Panc1 (cell line): ENCODE measurements at regions not wholly inside any gene's neighbourhood (a gene's known extent, or its start where the extent isn't known, plus 50 kb on each side); places are given as distances from the start of the nearest gene placed in this dataset.

Experiments
- ATAC-seq: fragments of 200-7000 bp; cut with Tn5 transposase; 2 replicates; pipeline ENCODE4 v1.9.1; 2020; ENCODE audit warnings: mild to moderate bottlenecking, moderate library complexity
- BruUV-seq: library from RNA; stranded (reverse); fragments of 400-500 nt; replicated peaks from 2 replicates; lab custom pipeline; 2021; lab: Mats Ljungman, UMichigan
- CTCF ChIA-PET: fragments of 300-600 bp; sonication (Branson Sonifier 250); formaldehyde crosslinking; loops from one replicate; lab custom pipeline; 2022; ENCODE audit warnings: antibody characterized with exemption; lab: Charles Lee
- POLR2A ChIA-PET: fragments of 300-600 bp; sonication (Branson Sonifier 250); formaldehyde crosslinking; loops from one replicate; lab custom pipeline; 2022; ENCODE audit warnings: antibody characterized with exemption; lab: Charles Lee
- DNase-seq: peaks from one replicate; pipeline ENCODE4 v3.0.0-alpha.2; 2010; ENCODE audit warnings: low read depth, low spot score
- H3K27ac ChIP-seq: 2 replicates; pipeline ENCODE4 v1.5.1; 2011; ENCODE audit warnings: mild to moderate bottlenecking, low read length, inconsistent platforms
- H3K27me3 ChIP-seq: fragments of 200-500 bp; sonication (Bioruptor generic); 2 replicates; pipeline ENCODE4 v1.6.0; 2014; ENCODE audit warnings: low read length, inconsistent platforms; ENCODE audit not compliant: control insufficient read depth, insufficient read depth
- H3K36me3 ChIP-seq: fragments of 200-500 bp; sonication (Bioruptor generic); 2 replicates; pipeline ENCODE4 v1.5.1; 2014; ENCODE audit warnings: inconsistent platforms, mild to moderate bottlenecking, low read length, moderate library complexity; ENCODE audit not compliant: control insufficient read depth, insufficient read depth
- H3K4me1 ChIP-seq: 2 replicates; pipeline ENCODE4 v1.5.1; 2011; ENCODE audit warnings: inconsistent platforms, mild to moderate bottlenecking, low read length, moderate library complexity; ENCODE audit not compliant: control insufficient read depth, insufficient read depth
- H3K4me3 ChIP-seq, 2 experiments: 2 replicates each; pipeline ENCODE4 v1.5.1; 2011 to 2012; ENCODE audit warnings: low read depth in 2 of 2, low read length in 2 of 2, mild to moderate bottlenecking in 2 of 2, inconsistent platforms in 1 of 2, moderate library complexity in 1 of 2
- H3K9me3 ChIP-seq: fragments of 200-500 bp; sonication (Bioruptor generic); 2 replicates; pipeline ENCODE4 v1.5.1; 2014; ENCODE audit warnings: low read depth, mild to moderate bottlenecking, inconsistent platforms, low read length, moderate library complexity; ENCODE audit not compliant: control insufficient read depth, insufficient read depth
- CTCF ChIP-seq: fragments of 450-650 bp; IDR thresholded peaks from 2 replicates; pipeline ENCODE4 v1.5.1; 2017; ENCODE audit warnings: mild to moderate bottlenecking
- POLR2AphosphoS5 ChIP-seq: IDR thresholded peaks from 2 replicates; pipeline ENCODE4 v1.6.1; 2012; ENCODE audit warnings: mild to moderate bottlenecking, low read depth, low read length, moderate library complexity
- REST ChIP-seq, 2 experiments: IDR thresholded peaks; 2 replicates each; pipeline ENCODE4 v1.6.1; 2011 to 2012; ENCODE audit warnings: low read depth in 2 of 2, control low read depth in 1 of 2, low read length in 1 of 2, mild to moderate bottlenecking in 1 of 2, moderate library complexity in 1 of 2; ENCODE audit not compliant: insufficient read depth in 1 of 2
- SIN3A ChIP-seq: IDR thresholded peaks from 2 replicates; pipeline ENCODE4 v1.6.1; 2012; ENCODE audit warnings: low read depth, mild to moderate bottlenecking, low read length, moderate library complexity, borderline replicate concordance; ENCODE audit not compliant: insufficient read depth
- TCF7L2 ChIP-seq: IDR thresholded peaks from 2 replicates; pipeline ENCODE4 v1.6.1; 2011; ENCODE audit warnings: mild to moderate bottlenecking, low read depth, low read length, inconsistent platforms
- in situ Hi-C: cut with HindIII; loops from 2 replicates; pipeline ENCODE4 v1.10.0; 2016; ENCODE audit warnings: low sequenced_read_pairs, low pct_unique_long_range_greater_than_20kb
- intact Hi-C: fragments of 100-400 bp; cut with micrococcal nuclease; formaldehyde crosslinking; loops from one replicate; pipeline ENCODE4 v1.10.0; 2022; ENCODE audit not compliant: unreplicated experiment

GRCh38 chr2:204370172-204370718 is 175.0 kb upstream of the PARD3B start:
- intact Hi-C loops (no loop called here), in situ Hi-C loops (no loop called here)
- ChIA-PET POLR2A (no interaction called here), CTCF (no interaction called here)
- Histone ChIP-seq H3K27ac (no peak overlapping the region), H3K4me3 (no peak overlapping the region), H3K4me1 (no peaks in the 10 kb centered on the region), H3K9me3 (no peaks in the 10 kb centered on the region), H3K36me3 (no peaks in the 10 kb centered on the region), H3K27me3 (no peaks in the 10 kb centered on the region)
- TF ChIP-seq CTCF (no peak), TCF7L2 (no peak), SIN3A (no peak), POLR2AphosphoS5 (no peak), REST (IDR thresholded peaks at IDR 0.05; ENCODE audit: insufficient read depth in 1 of 2, low read depth in 2 of 2, low read length in 1 of 2) (no peak)
- DNase-seq (no peak), ATAC-seq (no peak)
- no TSS peak for BruUV-seq

- no peak overlapping the region for H3K27ac ChIP-seq
- TF ChIP-seq POLR2AphosphoS5 = no peak
- TF ChIP-seq SIN3A = no peak
- TF ChIP-seq TCF7L2 = no peak
- TF ChIP-seq REST (IDR thresholded peaks at IDR 0.05; ENCODE audit: insufficient read depth in 1 of 2, low read depth in 2 of 2, low read length in 1 of 2) = no peak
- TF ChIP-seq CTCF = no peak
- no peaks in the 10 kb centered on the region for H3K36me3 ChIP-seq
- CTCF ChIA-PET = no interaction called here
- ATAC-seq = no peak
- no peak overlapping the region for H3K4me3 ChIP-seq
- BruUV-seq = no TSS peak
- POLR2A ChIA-PET = no interaction called here
- intact Hi-C loops (no loop called here), in situ Hi-C loops (no loop called here)
- H3K9me3 ChIP-seq = no peaks in the 10 kb centered on the region
- DNase-seq = no peak
- H3K27me3 ChIP-seq = no peaks in the 10 kb centered on the region
- H3K4me1 ChIP-seq = no peaks in the 10 kb centered on the region
Measured at GRCh38 chr2:204373942-204374341, 171.3 kb upstream of the PARD3B start.
